ENCODE measurements at regions not wholly inside any gene's neighbourhood (a gene's known extent, or its start where the extent isn't known, plus 50 kb on each side); places are given as distances from the start of the nearest gene placed in this dataset.

- H3F3A ChIP-seq (ENCODE audit: low read length, unreplicated experiment), result no peaks in the 10 kb centered on the region
- no peaks in the 10 kb centered on the region for H3K9me2 ChIP-seq (replicated peaks; ENCODE audit: low read length)
- no peaks in the 10 kb centered on the region for H3K27me3 ChIP-seq (ENCODE audit: low read length)
- TF ChIP-seq EZH2phosphoT487 (IDR thresholded peaks at IDR 0.05; ENCODE audit: borderline replicate concordance, low read length) (no peak), EZH2 (IDR thresholded peaks at IDR 0.05; ENCODE audit: low read length, unreplicated experiment) (no peak), CTCF (conservative IDR thresholded peaks at IDR 0.05; ENCODE audit: low read depth, low read length) (no peak)
- H3K79me2 ChIP-seq (ENCODE audit: low read length), result no peaks in the 10 kb centered on the region
- no peaks in the 10 kb centered on the region for H3K9me3 ChIP-seq (ENCODE audit: low read length)
- H3K27ac ChIP-seq (ENCODE audit: low read length), result no peak overlapping the region
- no peaks in the 10 kb centered on the region for H3K36me3 ChIP-seq (ENCODE audit: low read depth, low read length)
- H3K9ac ChIP-seq (ENCODE audit: low read length), result no peak overlapping the region
- no peaks in the 10 kb centered on the region for H4K20me1 ChIP-seq (ENCODE audit: low read length)
- ChIA-PET CTCF (interaction anchor here (0.6 kb wide), 1 partner anchor 145 kb away, joined by 6 read pairs; no protein-coding TSS in a partner anchor), POLR2A (ENCODE audit: unreplicated experiment) (no interaction called here)
- H3K4me3 ChIP-seq (ENCODE audit: low read length), result no peak overlapping the region
- no peaks in the 10 kb centered on the region for H3K4me1 ChIP-seq (ENCODE audit: insufficient read depth, low read length)
- no peak overlapping the region for H3K4me2 ChIP-seq (ENCODE audit: low read length)
- intact Hi-C loops (cut with micrococcal nuclease), result no loop called here
- no TSS peak for BruUV-seq (replicated peaks)
- ATAC-seq, result no peak
- no peak overlapping the region for H2AFZ ChIP-seq (ENCODE audit: low read length)
- no peak for DNase-seq
Observed at GRCh38 chr12:127146991-127147718, 1119.8 kb upstream of the TMEM132C start.

GRCh38 chr12:127147724-127148123, 1119.2 kb upstream of the TMEM132C start:
- H3K4me3 ChIP-seq (ENCODE audit: low read length), result no peak overlapping the region
- TF ChIP-seq CTCF (conservative IDR thresholded peaks at IDR 0.05; ENCODE audit: low read depth, low read length) (no peak), EZH2 (IDR thresholded peaks at IDR 0.05; ENCODE audit: low read length, unreplicated experiment) (no peak), EZH2phosphoT487 (IDR thresholded peaks at IDR 0.05; ENCODE audit: borderline replicate concordance, low read length) (no peak)
- ATAC-seq (no peak), DNase-seq (no peak)
- H3K27me3 ChIP-seq (ENCODE audit: low read length), result no peaks in the 10 kb centered on the region
- H2AFZ ChIP-seq (ENCODE audit: low read length), result no peak overlapping the region
- H3K27ac ChIP-seq (ENCODE audit: low read length), result no peak overlapping the region
- intact Hi-C loops (cut with micrococcal nuclease), result no loop called here
- H3K9me3 ChIP-seq (ENCODE audit: low read length), result no peaks in the 10 kb centered on the region
- H3K9me2 ChIP-seq (replicated peaks; ENCODE audit: low read length), result no peaks in the 10 kb centered on the region
- H3K4me2 ChIP-seq (ENCODE audit: low read length), result no peak overlapping the region
- TSS peak; percentile 14 for BruUV-seq (replicated peaks)
- H4K20me1 ChIP-seq (ENCODE audit: low read length), result no peaks in the 10 kb centered on the region
- ChIA-PET POLR2A (ENCODE audit: unreplicated experiment) (no interaction called here), CTCF (no interaction called here)
- no peaks in the 10 kb centered on the region for H3K4me1 ChIP-seq (ENCODE audit: insufficient read depth, low read length)
- H3K79me2 ChIP-seq (ENCODE audit: low read length), result no peaks in the 10 kb centered on the region
- H3K36me3 ChIP-seq (ENCODE audit: low read depth, low read length), result no peaks in the 10 kb centered on the region
- no peak overlapping the region for H3K9ac ChIP-seq (ENCODE audit: low read length)
- no peaks in the 10 kb centered on the region for H3F3A ChIP-seq (ENCODE audit: low read length, unreplicated experiment)

GRCh38 chr12:127148318-127148717, 1118.7 kb upstream of the TMEM132C start:
- no peak overlapping the region for H3K4me2 ChIP-seq (ENCODE audit: low read length)
- no peaks in the 10 kb centered on the region for H3K36me3 ChIP-seq (ENCODE audit: low read depth, low read length)
- H3K4me1 ChIP-seq (ENCODE audit: insufficient read depth, low read length), result no peaks in the 10 kb centered on the region
- H3K27me3 ChIP-seq (ENCODE audit: low read length), result no peaks in the 10 kb centered on the region
- no peaks in the 10 kb centered on the region for H3F3A ChIP-seq (ENCODE audit: low read length, unreplicated experiment)
- TF ChIP-seq EZH2 (IDR thresholded peaks at IDR 0.05; ENCODE audit: low read length, unreplicated experiment), result no peak
- no peak for TF ChIP-seq CTCF (conservative IDR thresholded peaks at IDR 0.05; ENCODE audit: low read depth, low read length)
- H4K20me1 ChIP-seq (ENCODE audit: low read length), result no peaks in the 10 kb centered on the region
- BruUV-seq (replicated peaks), result no TSS peak
- DNase-seq (no peak), ATAC-seq (no peak)
- no peak overlapping the region for H3K4me3 ChIP-seq (ENCODE audit: low read length)
- no peak overlapping the region for H3K9ac ChIP-seq (ENCODE audit: low read length)
- H2AFZ ChIP-seq (ENCODE audit: low read length), result no peak overlapping the region
- no peaks in the 10 kb centered on the region for H3K79me2 ChIP-seq (ENCODE audit: low read length)
- H3K9me2 ChIP-seq (replicated peaks; ENCODE audit: low read length), result no peaks in the 10 kb centered on the region
- H3K9me3 ChIP-seq (ENCODE audit: low read length), result no peaks in the 10 kb centered on the region
- ChIA-PET CTCF (no interaction called here), POLR2A (ENCODE audit: unreplicated experiment) (no interaction called here)
- H3K27ac ChIP-seq (ENCODE audit: low read length), result no peak overlapping the region
- intact Hi-C loops (cut with micrococcal nuclease), result no loop called here

All from PC-3 (cell line).